Ureter (tissue), 1 donor: ENCODE measurements at regions not wholly inside any gene's neighbourhood (a gene's known extent, or its start where the extent isn't known, plus 50 kb on each side); places are given as distances from the start of the nearest gene placed in this dataset.
"Not testable (repeated sequence)": the region's sequence is repeated elsewhere in the genome, so short reads cannot be mapped to it uniquely, and the experiment has no call there.

Source experiments
- DNase-seq: peaks from one replicate; pipeline ENCODE4 v3.0.0-alpha.2; 2020; ENCODE audit warnings: low spot score
- donor health status: DM: yes; HTN: yes; CAD: no.

GRCh38 chr7:65251851-65252620 lies 121.6 kb upstream of the ZNF92 start:
- peak; percentile 61 for DNase-seq

GRCh38 chr7:65250697-65251395 lies 122.8 kb upstream of the ZNF92 start:
- no peak for DNase-seq

- no peak for DNase-seq
These were observed 123.4 kb upstream of the ZNF92 start for GRCh38 chr7:65250216-65250615.

- DNase-seq = no peak
These were observed 126.2 kb upstream of the ZNF92 start for GRCh38 chr7:65247491-65247890.

DNA sequence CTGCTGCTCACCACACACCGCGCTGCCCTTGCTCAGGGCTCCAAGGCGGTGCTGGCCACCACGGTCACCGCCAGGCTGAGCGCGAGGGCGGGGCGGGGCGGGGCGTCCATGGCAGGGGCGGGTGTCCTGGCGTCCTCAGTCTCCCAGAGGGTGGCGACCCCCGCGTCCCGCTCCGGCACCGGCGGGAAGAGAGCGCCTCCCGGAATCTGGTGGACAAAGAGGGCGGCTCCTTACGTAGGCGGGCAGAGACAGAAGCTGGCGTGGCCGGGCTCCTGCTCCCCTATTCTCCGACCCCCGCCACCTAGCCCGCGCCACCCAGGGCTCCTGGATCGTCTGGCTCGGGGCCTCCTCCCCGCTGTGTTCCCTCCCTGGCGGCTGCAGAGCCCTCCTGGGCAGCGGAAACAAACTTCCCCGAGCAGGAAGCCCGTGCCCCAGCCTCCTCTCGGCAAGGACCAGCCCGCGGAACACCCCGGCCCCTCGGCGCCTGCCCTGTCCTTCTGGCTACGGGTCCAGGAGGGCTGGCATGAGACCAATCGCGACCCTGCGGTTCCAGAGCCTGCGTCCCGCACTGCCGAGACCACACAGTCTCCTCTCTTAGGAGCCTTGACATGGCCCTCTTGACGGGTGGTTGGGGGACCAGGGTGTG lies 133.8 kb upstream of the ZNF92 start:
- DNase-seq = no peak

GRCh38 chr7:65239324-65239706 lies 134.3 kb upstream of the ZNF92 start:
- no peak for DNase-seq

DNA sequence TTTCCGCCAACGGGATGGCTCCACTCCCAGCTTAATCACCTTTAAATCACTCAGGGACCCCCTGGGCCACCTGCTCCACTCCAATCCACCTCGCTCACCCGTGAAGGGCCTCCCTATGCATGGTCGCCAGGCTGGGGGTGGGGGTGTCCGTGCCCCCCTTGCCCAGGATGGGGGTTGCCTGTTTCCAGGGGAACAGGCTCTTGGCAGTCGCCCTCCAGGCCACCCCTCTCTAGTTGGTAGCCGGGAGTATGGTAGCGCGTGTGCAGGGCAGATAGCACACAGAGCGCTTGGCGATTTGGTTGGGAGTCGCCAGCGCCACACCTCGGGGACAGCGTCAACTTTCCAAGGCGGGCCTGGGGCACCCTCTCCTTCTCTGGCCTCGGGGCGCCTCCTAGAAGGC lies 134.9 kb upstream of the ZNF92 start:
- DNase-seq = no peak

- DNase-seq = no peak
These were observed 138.1 kb upstream of the ZNF92 start for GRCh38 chr7:65235586-65235985.

GRCh38 chr7:65233409-65234034 lies 140.1 kb upstream of the ZNF92 start:
- no peak for DNase-seq

GRCh38 chr7:65230231-65230630 lies 143.4 kb upstream of the ZNF92 start:
- DNase-seq = no peak

- DNase-seq = no peak
These were observed 148.1 kb upstream of the ZNF92 start for GRCh38 chr7:65225422-65226006.

DNA sequence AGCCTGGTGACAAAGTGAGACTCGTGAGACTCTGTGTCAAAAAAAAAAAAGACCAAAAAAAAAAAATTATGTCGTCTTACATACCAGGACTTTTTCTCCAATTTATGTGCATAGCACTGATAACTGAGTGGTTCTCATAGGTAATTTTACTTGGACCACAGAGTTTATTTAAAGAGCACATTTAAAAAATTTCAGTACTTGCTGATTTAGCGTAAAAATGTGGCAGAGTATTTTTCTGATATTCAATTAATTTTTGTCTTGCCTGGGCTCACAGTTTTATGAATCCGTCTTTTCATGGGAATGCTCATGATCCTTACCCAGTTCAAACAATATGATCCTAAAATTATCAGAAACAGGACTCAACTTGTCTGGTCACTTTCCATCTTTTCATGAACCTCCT lies 151.0 kb upstream of the ZNF92 start:
- no peak for DNase-seq

DNA sequence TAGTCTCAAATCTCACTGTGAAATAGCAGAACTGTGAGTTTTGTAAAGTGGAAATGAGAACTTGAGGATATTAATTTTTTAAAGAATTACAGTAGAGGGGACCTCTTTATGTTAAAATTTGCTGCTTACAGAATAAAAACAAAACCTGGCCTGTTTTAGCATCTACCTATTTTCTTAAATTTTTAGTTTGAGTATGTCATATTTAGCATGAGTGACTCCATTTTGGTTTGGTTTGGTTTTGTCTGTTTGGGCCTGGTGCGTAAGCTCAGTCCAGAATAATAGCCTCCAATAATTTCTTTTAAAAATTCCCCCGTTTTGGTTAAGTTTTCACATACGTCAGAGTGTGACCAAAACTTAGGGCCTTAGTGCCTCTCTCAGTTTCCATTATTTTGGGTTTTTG lies 152.0 kb upstream of the ZNF92 start:
- DNase-seq = no peak

- DNase-seq = no peak
These were observed 154.0 kb upstream of the ZNF92 start for GRCh38 chr7:65219623-65220022.

GRCh38 chr7:65216469-65216868 lies 157.2 kb upstream of the ZNF92 start:
- peak; percentile 72 for DNase-seq

GRCh38 chr7:65213260-65213659 lies 160.4 kb upstream of the ZNF92 start:
- DNase-seq = not testable (repeated sequence)

- DNase-seq = not testable (repeated sequence)
These were observed 174.4 kb upstream of the ZNF92 start for GRCh38 chr7:65199221-65199620.

DNA sequence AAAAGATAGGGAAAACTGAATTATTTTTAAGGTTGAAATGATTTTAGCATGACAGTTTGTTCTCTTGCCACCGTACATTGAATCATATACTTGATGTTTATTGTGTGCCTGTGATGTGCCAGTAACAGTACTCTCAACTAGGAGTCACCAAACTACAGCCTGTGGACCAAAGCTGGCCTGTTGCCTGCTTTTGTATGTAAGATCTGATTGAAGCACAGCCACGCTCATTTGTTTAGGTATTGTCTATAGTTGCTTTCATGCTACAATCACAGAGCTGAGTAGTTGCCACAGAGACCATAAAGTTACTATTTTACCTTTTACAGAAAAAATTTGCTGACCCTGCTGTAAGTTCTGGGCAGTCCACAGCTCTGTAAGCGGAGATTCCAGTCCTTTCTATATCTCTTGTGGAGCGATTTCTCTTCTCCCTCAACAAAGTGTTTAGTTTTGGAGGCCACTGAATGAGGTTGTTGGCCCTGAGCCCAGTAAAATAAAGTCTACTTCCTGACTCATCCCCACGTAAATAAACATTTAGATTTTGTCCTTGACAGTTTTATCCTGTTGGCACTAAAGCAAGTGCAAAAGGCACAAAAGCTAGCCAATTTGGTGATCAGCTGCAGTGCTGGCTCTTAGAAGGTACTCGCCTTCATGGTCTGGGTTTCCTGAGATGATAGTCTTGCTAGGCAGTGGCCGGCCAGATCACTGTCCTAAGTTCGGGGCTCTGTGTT lies 180.2 kb upstream of the ZNF92 start:
- not testable (repeated sequence) for DNase-seq

- DNase-seq = not testable (repeated sequence)
These were observed 170.6 kb upstream of the ERV3-1 start for GRCh38 chr7:65177041-65177440.

GRCh38 chr7:65150105-65150504 lies 143.6 kb upstream of the ERV3-1 start:
- DNase-seq = not testable (repeated sequence)
